IPS-20b (cell line): ENCODE measurements at regions not wholly inside any gene's neighbourhood (a gene's known extent, or its start where the extent isn't known, plus 50 kb on each side); places are given as distances from the start of the nearest gene placed in this dataset.

Experiments
- H3K27ac ChIP-seq: one replicate; pipeline ENCODE4 v1.5.1; 2013; ENCODE audit warnings: low read length
- H3K27me3 ChIP-seq: 2 replicates; pipeline ENCODE4 v1.6.1; 2013; ENCODE audit warnings: mild to moderate bottlenecking, low read length, inconsistent platforms; ENCODE audit not compliant: insufficient read depth
- H3K36me3 ChIP-seq: 2 replicates; pipeline ENCODE4 v1.6.1; 2013; ENCODE audit warnings: low read depth, mild to moderate bottlenecking, inconsistent platforms, low read length, moderate library complexity; ENCODE audit not compliant: insufficient read depth
- H3K4me1 ChIP-seq: 2 replicates; pipeline ENCODE4 v1.6.1; 2013; ENCODE audit warnings: mild to moderate bottlenecking, control low read depth, inconsistent platforms, low read length, moderate library complexity; ENCODE audit not compliant: insufficient read depth
- H3K4me3 ChIP-seq: 2 replicates; pipeline ENCODE4 v1.5.1; 2013; ENCODE audit warnings: mild to moderate bottlenecking, low read length, inconsistent platforms
- H3K9ac ChIP-seq: 2 replicates; pipeline ENCODE4 v1.6.1; 2013; ENCODE audit warnings: low read depth, mild to moderate bottlenecking, inconsistent platforms, low read length, moderate library complexity
- H3K9me3 ChIP-seq: 2 replicates; pipeline ENCODE4 v1.6.1; 2013; ENCODE audit warnings: mild to moderate bottlenecking, low read depth, low read length, inconsistent platforms; ENCODE audit not compliant: insufficient read depth

DNA sequence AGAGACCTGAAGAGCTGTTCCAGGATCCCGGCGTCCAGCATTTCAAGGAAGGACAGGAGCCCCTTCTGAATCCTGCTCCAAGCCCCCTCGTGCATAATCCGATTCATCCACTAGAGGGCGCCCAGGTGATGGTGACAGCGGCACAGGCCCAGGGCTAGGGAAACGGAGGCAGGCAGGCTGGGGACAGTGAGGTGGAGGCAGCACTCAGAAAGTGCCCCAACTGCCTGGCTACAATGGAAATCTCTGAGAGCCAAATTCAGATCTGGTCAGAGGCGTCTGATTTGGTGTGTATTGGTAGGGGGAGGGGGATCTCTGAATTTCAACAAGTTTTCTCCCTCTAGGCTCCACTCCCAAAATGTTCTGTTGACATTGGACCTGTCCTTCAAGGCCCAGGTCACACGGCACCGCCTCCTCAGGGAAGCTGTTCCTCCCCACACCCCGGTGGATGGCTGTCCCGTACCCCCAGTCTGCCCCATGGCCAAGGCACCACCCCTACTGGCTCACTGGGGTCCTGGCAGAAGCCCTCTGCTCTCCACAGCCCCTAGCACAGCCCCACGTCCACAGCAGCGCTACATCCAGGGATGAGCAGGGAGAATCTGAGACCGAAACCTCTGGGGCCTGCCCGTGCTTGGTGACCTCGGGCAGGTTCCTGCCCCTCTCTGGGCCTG lies 142.9 kb downstream of the CRYBB2 start:
- Histone ChIP-seq H3K36me3 (peaks cover 18% of the 10 kb centered on the region; the same call in 1 of the 2 replicates), H3K4me1 (no peaks in the 10 kb centered on the region), H3K27me3 (no peaks in the 10 kb centered on the region), H3K27ac (no peak overlapping the region), H3K9ac (no peak overlapping the region), H3K9me3 (no peaks in the 10 kb centered on the region), H3K4me3 (no peak overlapping the region)

DNA sequence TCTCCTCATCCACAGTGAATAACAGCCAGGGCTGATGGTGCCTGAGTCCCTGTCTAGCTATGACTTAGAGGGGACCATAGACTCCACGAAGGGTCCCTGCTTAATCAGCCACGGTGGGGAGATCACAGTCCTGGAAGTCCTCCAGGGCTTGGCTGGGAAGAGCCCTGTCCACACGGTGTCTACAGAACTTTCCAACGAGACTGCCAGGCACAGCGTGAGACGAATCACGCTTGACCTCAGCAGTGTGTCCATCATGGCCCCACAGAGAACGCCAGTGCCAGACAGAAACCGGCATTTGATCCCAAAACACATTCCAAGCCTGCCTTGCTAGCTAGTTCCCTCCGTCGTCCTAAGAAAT lies 143.4 kb downstream of the CRYBB2 start:
- Histone ChIP-seq H3K27ac (no peak overlapping the region), H3K4me1 (no peaks in the 10 kb centered on the region), H3K9ac (no peak overlapping the region), H3K9me3 (no peaks in the 10 kb centered on the region), H3K4me3 (no peak overlapping the region), H3K36me3 (peaks cover 14% of the 10 kb centered on the region; the same call in 1 of the 2 replicates), H3K27me3 (no peaks in the 10 kb centered on the region)

DNA sequence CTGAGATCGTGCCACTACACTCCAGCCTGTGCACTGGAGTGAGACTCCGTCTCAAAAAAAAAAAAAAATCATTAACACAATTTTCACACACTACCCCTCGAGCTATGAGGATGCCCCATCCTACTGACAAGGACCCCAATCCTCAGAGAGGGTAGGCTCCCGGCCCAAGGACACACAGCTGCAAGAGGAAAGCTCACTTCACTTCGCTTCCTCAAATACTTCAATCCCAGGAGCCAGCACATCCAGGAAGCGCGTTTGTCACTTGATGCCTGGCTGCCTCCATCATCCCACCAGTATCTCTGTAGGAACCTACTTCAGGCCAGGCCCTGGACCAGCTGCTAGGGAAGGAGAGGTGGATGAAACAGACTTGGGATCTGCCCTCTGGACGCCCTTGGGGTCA lies 144.0 kb downstream of the CRYBB2 start:
- Histone ChIP-seq H3K4me1 (no peaks in the 10 kb centered on the region), H3K9me3 (no peaks in the 10 kb centered on the region), H3K36me3 (peaks cover 14% of the 10 kb centered on the region; the same call in 1 of the 2 replicates), H3K4me3 (no peak overlapping the region), H3K9ac (no peak overlapping the region), H3K27ac (no peak overlapping the region), H3K27me3 (no peaks in the 10 kb centered on the region)

DNA sequence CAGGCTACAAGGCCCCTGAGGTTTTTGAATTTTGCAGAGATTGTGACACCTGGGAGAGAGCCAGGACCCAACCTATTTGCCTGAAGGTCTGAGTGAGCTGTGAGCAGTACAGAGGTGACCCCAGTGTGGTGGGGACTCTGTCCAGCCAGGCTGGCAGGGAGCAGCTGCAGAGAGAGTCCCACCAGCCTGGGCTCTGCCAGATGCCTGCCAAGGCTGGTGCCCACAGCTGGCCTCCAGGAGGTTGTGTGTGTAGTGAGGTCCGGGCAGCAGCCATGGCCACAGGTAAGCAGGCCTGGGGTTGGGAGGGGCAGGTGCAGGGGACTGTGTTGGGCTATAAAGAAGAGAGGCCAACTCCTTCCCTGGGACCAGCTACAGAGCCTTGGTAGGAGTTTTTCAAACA lies 144.8 kb downstream of the CRYBB2 start:
- Histone ChIP-seq H3K27ac (no peak overlapping the region), H3K4me1 (no peaks in the 10 kb centered on the region), H3K9me3 (no peaks in the 10 kb centered on the region), H3K36me3 (peaks cover 8% of the 10 kb centered on the region), H3K9ac (no peak overlapping the region), H3K27me3 (no peaks in the 10 kb centered on the region), H3K4me3 (no peak overlapping the region)

DNA sequence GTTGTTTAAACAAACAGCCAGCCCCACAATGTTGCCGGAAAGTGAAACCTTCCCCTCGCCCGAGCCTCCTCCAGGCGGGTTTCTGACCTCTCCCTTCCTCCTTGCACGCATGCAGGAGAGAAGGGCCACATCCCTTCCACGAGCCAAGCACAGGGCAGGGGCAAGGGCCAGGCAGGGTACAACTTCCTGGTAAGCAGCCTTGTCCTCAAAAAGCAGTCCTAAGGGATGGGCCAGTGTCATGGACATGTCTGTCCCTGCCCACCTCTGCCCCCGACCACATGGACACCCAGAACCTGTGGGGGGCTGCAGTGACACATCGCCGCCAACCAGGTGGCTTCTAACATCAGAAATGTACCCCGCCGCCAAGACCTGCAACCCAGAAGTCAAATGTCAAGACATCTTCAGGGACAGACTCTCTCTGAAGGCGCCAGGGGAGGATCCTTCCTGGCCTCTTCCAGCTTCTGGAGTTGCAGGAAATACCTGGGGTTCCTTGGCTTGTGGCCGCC lies 145.3 kb downstream of the CRYBB2 start:
- peaks cover 3% of the 10 kb centered on the region for H3K36me3 ChIP-seq
- no peaks in the 10 kb centered on the region for H3K9me3 ChIP-seq
- no peak overlapping the region for H3K4me3 ChIP-seq
- no peak overlapping the region for H3K27ac ChIP-seq
- no peaks in the 10 kb centered on the region for H3K27me3 ChIP-seq
- no peak overlapping the region for H3K9ac ChIP-seq
- H3K4me1 ChIP-seq = no peaks in the 10 kb centered on the region

DNA sequence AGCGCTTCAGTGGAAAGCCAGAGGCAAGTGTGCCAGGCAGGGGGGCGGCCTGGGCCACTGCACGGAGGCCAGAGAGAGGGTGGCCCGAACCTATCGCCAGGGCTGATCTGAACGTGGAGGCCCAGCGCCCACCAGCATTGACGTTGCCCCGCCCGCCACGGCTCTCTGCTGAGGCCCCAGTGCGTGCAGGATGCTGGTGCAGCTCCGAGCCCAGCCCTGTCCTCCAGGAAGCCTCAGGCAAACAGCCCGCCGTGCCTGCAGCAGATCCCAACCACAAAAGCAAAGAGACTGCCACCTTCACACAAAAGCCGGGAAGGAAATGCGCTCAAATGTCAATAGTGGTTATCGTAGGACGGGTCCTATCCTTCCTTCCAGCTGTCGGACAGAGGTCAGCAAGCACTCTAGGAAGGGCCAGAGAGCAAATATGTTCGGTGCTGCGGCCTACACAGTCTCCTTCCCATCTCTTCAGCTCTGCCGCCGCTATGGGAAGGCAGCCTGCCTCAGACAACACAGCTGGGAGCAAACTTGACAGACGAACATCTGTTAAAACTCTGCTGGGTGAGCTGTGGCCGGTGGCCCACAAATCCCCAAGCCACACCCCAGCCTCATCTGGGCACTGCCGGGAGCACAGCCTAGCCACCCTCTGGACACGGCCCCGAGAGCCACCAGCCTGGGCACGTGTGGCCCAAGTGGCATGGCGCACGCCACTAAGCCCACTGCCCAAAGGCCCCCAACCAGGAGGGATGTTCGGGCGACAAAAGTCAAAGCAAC lies 146.2 kb downstream of the CRYBB2 start:
- Histone ChIP-seq H3K9me3 (no peaks in the 10 kb centered on the region), H3K27me3 (no peaks in the 10 kb centered on the region), H3K36me3 (no peaks in the 10 kb centered on the region; the same call in 1 of the 2 replicates), H3K27ac (no peak overlapping the region), H3K4me1 (no peaks in the 10 kb centered on the region), H3K9ac (no peak overlapping the region), H3K4me3 (no peak overlapping the region)

DNA sequence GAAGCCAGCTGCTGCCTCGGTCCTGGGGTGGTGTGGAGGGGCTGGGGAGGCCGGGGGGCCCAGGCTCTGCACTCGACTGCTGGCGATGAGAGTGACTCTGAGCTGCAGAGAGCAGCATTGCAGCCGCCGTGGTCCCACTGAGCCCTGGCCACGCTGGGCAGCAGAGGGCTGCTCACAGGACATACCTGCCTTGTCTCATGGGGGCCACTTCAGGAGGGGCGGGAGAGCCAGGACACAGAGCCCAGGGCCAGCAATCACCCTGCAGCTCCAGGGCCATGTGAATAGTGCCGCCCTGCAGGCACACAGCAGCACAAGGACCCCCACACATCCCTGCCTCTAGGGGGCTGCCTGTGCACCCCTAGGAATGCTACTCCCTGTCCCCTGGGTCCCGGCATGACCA lies 147.0 kb downstream of the CRYBB2 start:
- Histone ChIP-seq H3K27ac (no peak overlapping the region), H3K4me3 (no peak overlapping the region), H3K27me3 (no peaks in the 10 kb centered on the region), H3K9ac (no peak overlapping the region), H3K36me3 (no peaks in the 10 kb centered on the region; the same call in 1 of the 2 replicates), H3K4me1 (no peaks in the 10 kb centered on the region), H3K9me3 (no peaks in the 10 kb centered on the region)

DNA sequence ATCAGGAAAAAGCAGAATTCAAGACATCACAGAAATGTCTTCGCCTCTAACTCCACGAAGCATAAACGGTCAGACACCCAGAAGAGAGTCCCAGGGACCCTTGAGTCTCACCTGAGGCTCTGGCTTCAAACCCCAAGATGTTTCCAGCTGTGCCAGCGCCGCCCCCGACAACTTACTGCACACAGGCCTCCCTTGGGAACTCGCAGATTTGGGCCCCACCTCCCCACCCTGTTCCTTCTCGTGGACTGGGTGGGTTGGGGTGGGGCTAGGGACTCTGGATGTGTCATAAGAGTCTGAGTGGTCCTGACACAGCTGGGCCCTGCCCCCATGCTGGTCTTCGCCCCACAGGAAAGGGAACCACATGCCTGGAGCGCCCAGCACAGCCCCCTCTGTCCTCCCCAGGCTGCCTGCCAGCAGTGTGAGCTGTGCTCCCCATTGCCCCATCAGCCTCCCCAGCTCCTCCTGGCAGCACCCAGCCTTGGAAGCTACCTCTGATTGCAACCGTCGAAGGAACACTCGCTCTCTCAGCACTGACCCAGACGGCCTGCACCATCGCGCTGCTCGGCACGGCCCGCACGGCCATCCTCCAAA lies 147.5 kb downstream of the CRYBB2 start:
- no peaks in the 10 kb centered on the region; the same call in 1 of the 2 replicates for H3K36me3 ChIP-seq
- H3K27ac ChIP-seq = no peak overlapping the region
- H3K9me3 ChIP-seq = no peaks in the 10 kb centered on the region
- H3K4me1 ChIP-seq = no peaks in the 10 kb centered on the region
- no peak overlapping the region for H3K9ac ChIP-seq
- H3K27me3 ChIP-seq = no peaks in the 10 kb centered on the region
- H3K4me3 ChIP-seq = no peak overlapping the region

DNA sequence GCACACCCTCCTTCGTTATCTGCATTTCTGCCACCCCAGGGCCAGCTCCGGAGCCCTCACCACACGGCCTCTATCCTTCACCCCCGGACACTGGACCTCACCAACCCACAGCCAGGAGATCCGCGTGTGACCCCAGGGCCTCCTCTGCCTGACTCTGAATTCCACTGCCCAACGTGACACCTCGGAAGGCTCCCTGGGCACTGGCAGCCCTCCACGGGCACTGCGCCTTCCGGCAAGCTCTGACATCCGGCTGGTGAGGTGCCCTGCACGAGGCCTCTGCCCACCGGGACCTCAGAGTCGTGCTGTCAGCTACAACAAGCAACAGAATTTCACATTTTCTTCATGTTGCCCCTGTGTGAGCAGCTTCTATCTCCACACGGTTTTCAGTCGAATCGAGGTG lies 148.3 kb downstream of the CRYBB2 start:
- Histone ChIP-seq H3K36me3 (no peaks in the 10 kb centered on the region; the same call in 1 of the 2 replicates), H3K9me3 (no peaks in the 10 kb centered on the region)

DNA sequence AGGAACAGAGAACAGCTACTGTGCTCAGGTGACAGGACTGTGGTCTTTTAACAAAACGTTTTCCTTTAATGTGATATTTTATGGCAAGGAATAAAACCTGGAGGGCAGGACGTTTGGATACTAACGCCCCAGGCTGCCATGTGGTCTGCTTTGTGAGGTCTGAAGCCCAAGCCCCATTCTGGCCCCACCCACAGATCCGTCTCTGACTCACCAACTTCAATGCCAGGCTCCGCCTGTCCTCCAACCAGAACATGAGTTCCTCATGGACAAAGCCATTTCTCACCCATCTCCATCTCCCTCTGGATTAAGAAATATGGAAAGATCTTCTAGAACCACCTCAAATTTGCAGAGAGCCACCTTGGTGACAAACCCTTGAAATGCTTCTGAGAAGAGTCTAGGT lies 148.8 kb downstream of the CRYBB2 start:
- Histone ChIP-seq H3K9ac (no peak overlapping the region), H3K27me3 (no peaks in the 10 kb centered on the region), H3K9me3 (no peaks in the 10 kb centered on the region), H3K36me3 (no peaks in the 10 kb centered on the region; the same call in 1 of the 2 replicates), H3K27ac (no peak overlapping the region), H3K4me3 (no peak overlapping the region), H3K4me1 (no peaks in the 10 kb centered on the region)

More for the DNA sequence above, 148.3 kb downstream of the CRYBB2 start:
- H3K9ac ChIP-seq = no peak overlapping the region
- no peak overlapping the region for H3K4me3 ChIP-seq
- H3K27me3 ChIP-seq = no peaks in the 10 kb centered on the region
- H3K4me1 ChIP-seq = no peaks in the 10 kb centered on the region
- H3K27ac ChIP-seq = no peak overlapping the region

DNA sequence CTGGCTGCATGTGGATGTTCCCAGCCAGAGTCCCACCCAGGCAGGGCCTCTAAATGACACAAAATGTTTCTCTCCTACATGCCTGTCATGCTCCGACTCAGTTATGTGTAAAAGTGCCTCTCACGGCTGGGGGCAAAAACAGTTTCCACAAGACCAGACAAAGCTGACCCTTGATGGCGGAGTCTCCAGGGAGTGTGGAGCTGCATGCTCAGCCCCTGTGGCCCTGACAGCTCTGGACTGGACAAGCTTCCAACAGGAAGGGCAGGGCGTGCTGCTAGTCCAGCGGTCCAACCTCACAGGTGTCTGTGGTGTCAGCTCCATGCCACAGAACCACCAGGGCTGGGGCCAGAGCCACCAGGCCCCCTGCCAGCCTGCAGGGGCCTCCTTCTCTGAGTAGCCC lies 149.6 kb downstream of the CRYBB2 start:
- Histone ChIP-seq H3K36me3 (no peaks in the 10 kb centered on the region; the same call in 1 of the 2 replicates), H3K4me3 (no peak overlapping the region), H3K27me3 (no peaks in the 10 kb centered on the region), H3K4me1 (no peaks in the 10 kb centered on the region), H3K27ac (no peak overlapping the region), H3K9me3 (no peaks in the 10 kb centered on the region), H3K9ac (no peak overlapping the region)
